H1 (cell line): ENCODE measurements at regions not wholly inside any gene's neighbourhood (a gene's known extent, or its start where the extent isn't known, plus 50 kb on each side); places are given as distances from the start of the nearest gene placed in this dataset.

ENCODE experiments used
- KDM4A ChIP-seq: IDR thresholded peaks from one replicate; pipeline ENCODE4 v1.7.1; 2012; ENCODE audit warnings: low read depth, mild to moderate bottlenecking, moderate library complexity, low read length, inconsistent platforms; ENCODE audit not compliant: severe bottlenecking
- PHF8 ChIP-seq: fragments of 200-600 bp; sonication (generic); conservative IDR thresholded peaks from 2 replicates; pipeline ENCODE4 v1.7.1; 2012; ENCODE audit warnings: low read depth, mild to moderate bottlenecking, inconsistent platforms, low read length, moderate library complexity
- POLR2AphosphoS5 ChIP-seq: IDR thresholded peaks from 2 replicates; pipeline ENCODE4 v1.6.1; 2011; ENCODE audit warnings: low read depth, low read length
- POU5F1 ChIP-seq: IDR thresholded peaks from 2 replicates; pipeline ENCODE4 v1.6.1; 2011; ENCODE audit warnings: low read depth, mild to moderate bottlenecking, low read length, moderate library complexity
- RBBP5 ChIP-seq: IDR thresholded peaks from 2 replicates; pipeline ENCODE4 v1.7.1; 2012; ENCODE audit warnings: low read depth, mild to moderate bottlenecking, inconsistent platforms, low read length, moderate library complexity, borderline replicate concordance
- RFX5 ChIP-seq: IDR thresholded peaks from 2 replicates; pipeline ENCODE4 v1.6.1; 2011; ENCODE audit warnings: low read depth, low read length, improper control_type of control experiment, borderline replicate concordance
- RNF2 ChIP-seq: fragments of 200-900, 300-1000 bp; sonication (generic); IDR thresholded peaks from 2 replicates; pipeline ENCODE4 v1.7.1; 2016; ENCODE audit warnings: borderline replicate concordance, low read depth, mild to moderate bottlenecking, antibody characterized with exemption, low read length; ENCODE audit not compliant: poor library complexity, severe bottlenecking; ENCODE audit errors: missing control alignments
- RXRA ChIP-seq: IDR thresholded peaks from 2 replicates; pipeline ENCODE4 v1.6.1; 2011; ENCODE audit warnings: low read depth, mild to moderate bottlenecking, low read length, moderate library complexity; ENCODE audit not compliant: insufficient read depth
- SIX5 ChIP-seq: IDR thresholded peaks from 2 replicates; pipeline ENCODE4 v1.6.1; 2011; ENCODE audit warnings: mild to moderate bottlenecking, low read depth, low read length
- SP4 ChIP-seq: IDR thresholded peaks from 2 replicates; pipeline ENCODE4 v1.6.1; 2012; ENCODE audit warnings: low read length, inconsistent platforms
- YY1 ChIP-seq: IDR thresholded peaks from 2 replicates; pipeline ENCODE4 v1.6.1; 2011; ENCODE audit warnings: low read depth, mild to moderate bottlenecking, low read length
- TF ChIP-seq, protein P1 (sequence below): IDR thresholded peaks from 2 replicates; pipeline ENCODE4 v1.6.1; 2012; ENCODE audit warnings: inconsistent platforms

DNA sequence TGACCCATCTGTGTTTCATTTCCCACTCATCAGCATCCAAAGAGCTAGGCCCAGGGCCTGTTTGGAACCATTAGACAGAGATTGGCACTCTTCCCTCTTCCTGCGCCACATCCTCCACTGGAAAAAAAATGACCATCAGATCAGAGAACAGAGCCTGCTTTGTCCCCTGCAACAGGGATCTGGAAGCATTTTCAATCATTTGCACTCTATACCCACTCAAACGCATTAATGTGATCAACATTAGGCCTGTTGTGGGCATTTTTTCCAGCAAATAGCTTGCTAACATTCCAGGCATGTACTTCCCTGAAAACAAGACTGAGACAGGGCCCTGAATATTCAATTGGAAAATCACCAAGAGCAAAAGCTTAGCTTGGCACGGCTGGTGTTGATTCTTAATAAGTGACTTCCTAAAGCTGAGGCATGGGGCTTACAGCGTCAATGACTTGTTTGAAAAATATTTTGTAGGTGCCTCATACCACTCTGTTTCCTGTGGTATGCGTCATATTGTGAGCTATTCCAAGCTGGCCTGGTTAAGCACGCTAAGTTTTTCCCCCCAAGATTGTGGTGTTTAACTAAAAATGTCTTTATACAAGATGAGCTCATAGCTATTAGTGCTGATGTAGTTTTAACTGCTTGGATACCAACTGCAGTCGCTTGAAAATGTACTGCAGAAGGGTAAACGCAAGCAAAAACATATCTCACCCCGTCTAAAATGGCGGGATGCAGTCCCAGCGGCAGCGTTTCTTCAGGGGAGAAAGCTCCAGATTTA is 404.4 kb downstream of the SPRY2 start (continued):
- TF ChIP-seq RXRA, result no peak
- TF ChIP-seq RFX5, result no peak
- TF ChIP-seq PHF8, result no peak
- no peak for TF ChIP-seq KDM4A
- TF ChIP-seq POLR2AphosphoS5, result no peak
- no peak for TF ChIP-seq RNF2
- no peak for TF ChIP-seq RBBP5
- no peak for TF ChIP-seq SIX5
- TF ChIP-seq YY1, result no peak
- TF ChIP-seq, protein P1, sequence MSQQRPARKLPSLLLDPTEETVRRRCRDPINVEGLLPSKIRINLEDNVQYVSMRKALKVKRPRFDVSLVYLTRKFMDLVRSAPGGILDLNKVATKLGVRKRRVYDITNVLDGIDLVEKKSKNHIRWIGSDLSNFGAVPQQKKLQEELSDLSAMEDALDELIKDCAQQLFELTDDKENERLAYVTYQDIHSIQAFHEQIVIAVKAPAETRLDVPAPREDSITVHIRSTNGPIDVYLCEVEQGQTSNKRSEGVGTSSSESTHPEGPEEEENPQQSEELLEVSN, result no peak
- TF ChIP-seq POU5F1, result no peak
- TF ChIP-seq SP4, result no peak
